Ovary (tissue), 3 donors: ENCODE measurements at regions not wholly inside any gene's neighbourhood (a gene's known extent, or its start where the extent isn't known, plus 50 kb on each side); places are given as distances from the start of the nearest gene placed in this dataset.

Experiments
- EP300 ChIP-seq: sonication (generic); formaldehyde crosslinking; IDR thresholded peaks from one replicate; pipeline ENCODE4 v1.6.1; 2017; ENCODE audit warnings: antibody characterized with exemption
- POLR2A ChIP-seq: fragments of 450-650 bp; IDR thresholded peaks from one replicate; pipeline ENCODE4 v1.6.1; 2017; ENCODE audit warnings: antibody characterized with exemption, mild to moderate bottlenecking, moderate library complexity
- TF ChIP-seq, protein P1 (sequence below), 3 donors: fragments of 450-650 bp in 2 of 3; fragments of 200-600 bp in 1 of 3; IDR thresholded peaks; one replicate each; pipeline versions ENCODE4 v1.5.1 to v1.8.0; 2016 to 2022; ENCODE audit warnings: antibody characterized with exemption in 3 of 3, mild to moderate bottlenecking in 1 of 3
- donor health status: DM: no; HTN: no; CAD: no.

DNA sequence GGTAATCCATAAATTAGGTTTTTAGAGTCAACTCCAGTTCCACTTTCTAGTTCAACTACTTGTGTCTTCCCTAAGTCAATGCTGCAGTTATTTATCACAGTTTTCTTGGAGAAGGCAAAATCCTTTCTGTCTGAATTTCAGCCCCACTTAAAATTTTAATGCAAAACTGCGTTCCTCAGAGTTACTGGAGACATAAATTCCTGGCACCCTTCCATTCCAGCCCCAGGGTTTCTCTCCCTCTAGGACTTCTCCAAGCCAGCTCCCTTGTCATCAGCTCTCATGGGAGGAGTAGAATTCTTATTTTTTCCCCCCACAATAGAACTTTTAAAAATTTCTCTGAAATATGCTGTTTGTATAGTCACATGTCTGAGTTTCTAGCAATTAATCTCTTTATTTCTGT, 50.6 kb upstream of the PHOX2B start:
- TF ChIP-seq, protein P1, sequence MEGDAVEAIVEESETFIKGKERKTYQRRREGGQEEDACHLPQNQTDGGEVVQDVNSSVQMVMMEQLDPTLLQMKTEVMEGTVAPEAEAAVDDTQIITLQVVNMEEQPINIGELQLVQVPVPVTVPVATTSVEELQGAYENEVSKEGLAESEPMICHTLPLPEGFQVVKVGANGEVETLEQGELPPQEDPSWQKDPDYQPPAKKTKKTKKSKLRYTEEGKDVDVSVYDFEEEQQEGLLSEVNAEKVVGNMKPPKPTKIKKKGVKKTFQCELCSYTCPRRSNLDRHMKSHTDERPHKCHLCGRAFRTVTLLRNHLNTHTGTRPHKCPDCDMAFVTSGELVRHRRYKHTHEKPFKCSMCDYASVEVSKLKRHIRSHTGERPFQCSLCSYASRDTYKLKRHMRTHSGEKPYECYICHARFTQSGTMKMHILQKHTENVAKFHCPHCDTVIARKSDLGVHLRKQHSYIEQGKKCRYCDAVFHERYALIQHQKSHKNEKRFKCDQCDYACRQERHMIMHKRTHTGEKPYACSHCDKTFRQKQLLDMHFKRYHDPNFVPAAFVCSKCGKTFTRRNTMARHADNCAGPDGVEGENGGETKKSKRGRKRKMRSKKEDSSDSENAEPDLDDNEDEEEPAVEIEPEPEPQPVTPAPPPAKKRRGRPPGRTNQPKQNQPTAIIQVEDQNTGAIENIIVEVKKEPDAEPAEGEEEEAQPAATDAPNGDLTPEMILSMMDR (IDR thresholded peaks at IDR 0.05) = no peak
- no peak for TF ChIP-seq POLR2A
- no peak for TF ChIP-seq EP300
